ENCODE measurements at regions not wholly inside any gene's neighbourhood (a gene's known extent, or its start where the extent isn't known, plus 50 kb on each side); places are given as distances from the start of the nearest gene placed in this dataset.

- DNase-seq (ENCODE audit: low spot score): no peak
Measured at GRCh38 chr7:136174477-136175125, 197.4 kb upstream of the MTPN start.

- DNase-seq (ENCODE audit: low spot score): no peak
Measured at GRCh38 chr7:136173874-136174273, 196.7 kb upstream of the MTPN start.

GRCh38 chr7:136171233-136171632 lies 194.1 kb upstream of the MTPN start:
- no peak for DNase-seq (ENCODE audit: low spot score)

GRCh38 chr7:136168821-136169220 lies 191.7 kb upstream of the MTPN start:
- DNase-seq (ENCODE audit: low spot score): no peak

- DNase-seq (ENCODE audit: low spot score): no peak
Measured at GRCh38 chr7:136167991-136168390, 190.8 kb upstream of the MTPN start.

GRCh38 chr7:136166521-136166920 lies 189.4 kb upstream of the MTPN start:
- DNase-seq (ENCODE audit: low spot score): no peak

- no peak for DNase-seq (ENCODE audit: low spot score)
Measured at GRCh38 chr7:136163340-136163801, 186.2 kb upstream of the MTPN start.

GRCh38 chr7:136150311-136150710 lies 173.2 kb upstream of the MTPN start:
- no peak for DNase-seq (ENCODE audit: low spot score)

- DNase-seq (ENCODE audit: low spot score): no peak
Measured at GRCh38 chr7:136148920-136149319, 171.8 kb upstream of the MTPN start.

- DNase-seq (ENCODE audit: low spot score): no peak
Measured at GRCh38 chr7:136146925-136147324, 169.8 kb upstream of the MTPN start.

- no peak for DNase-seq (ENCODE audit: low spot score)
Measured at GRCh38 chr7:136144182-136144581, 167.0 kb upstream of the MTPN start.

GRCh38 chr7:136143271-136143670 lies 166.1 kb upstream of the MTPN start:
- no peak for DNase-seq (ENCODE audit: low spot score)

GRCh38 chr7:136142583-136142982 lies 165.4 kb upstream of the MTPN start:
- DNase-seq (ENCODE audit: low spot score): no peak

GRCh38 chr7:136140469-136140868 lies 163.3 kb upstream of the MTPN start:
- DNase-seq (ENCODE audit: low spot score): no peak

GRCh38 chr7:136139417-136139816 lies 162.3 kb upstream of the MTPN start:
- DNase-seq (ENCODE audit: low spot score): no peak

- no peak for DNase-seq (ENCODE audit: low spot score)
Measured at GRCh38 chr7:136138991-136139390, 161.8 kb upstream of the MTPN start.

- no peak for DNase-seq (ENCODE audit: low spot score)
Measured at GRCh38 chr7:136136906-136137454, 159.8 kb upstream of the MTPN start.

- DNase-seq (ENCODE audit: low spot score): peak; percentile 71
Measured at GRCh38 chr7:136134503-136134902, 157.3 kb upstream of the MTPN start.

GRCh38 chr7:136133551-136133950 lies 156.4 kb upstream of the MTPN start:
- no peak for DNase-seq (ENCODE audit: low spot score)

- DNase-seq (ENCODE audit: low spot score): no peak
Measured at GRCh38 chr7:136131304-136131630, 154.1 kb upstream of the MTPN start.

GRCh38 chr7:136130511-136131303 lies 153.5 kb upstream of the MTPN start:
- no peak for DNase-seq (ENCODE audit: low spot score)

- DNase-seq (ENCODE audit: low spot score): no peak
Measured at GRCh38 chr7:136128050-136128449, 150.9 kb upstream of the MTPN start.

GRCh38 chr7:136123352-136123751 lies 146.2 kb upstream of the MTPN start:
- no peak for DNase-seq (ENCODE audit: low spot score)

Measured in RKO (cell line).